ENCODE measurements at regions not wholly inside any gene's neighbourhood (a gene's known extent, or its start where the extent isn't known, plus 50 kb on each side); places are given as distances from the start of the nearest gene placed in this dataset.

- Histone ChIP-seq H3K9me3 (ENCODE audit: control insufficient read depth, insufficient read depth, low read length) (no peaks in the 10 kb centered on the region; the same call in 1 of the 2 replicates), H3K4me3 (ENCODE audit: insufficient read depth, low read depth, low read length) (no peak overlapping the region), H3K9ac (ENCODE audit: low read depth, low read length) (no peak overlapping the region), H3K23ac (ENCODE audit: low read depth, low read length) (peak overlapping the region; percentile 52; the same call in 1 of the 2 replicates), H3K4me1 (ENCODE audit: control insufficient read depth, insufficient read depth, low read length) (no peaks in the 10 kb centered on the region), H3K18ac (ENCODE audit: low read depth, low read length) (no peak overlapping the region), H2AK5ac (ENCODE audit: low read depth, low read length) (no peak overlapping the region), H2BK5ac (ENCODE audit: low read depth, low read length, poor library complexity, severe bottlenecking) (no peak overlapping the region), H3K4ac (ENCODE audit: low read depth, low read length) (no peak overlapping the region; the same call in 1 of the 2 replicates), H3K56ac (ENCODE audit: extremely low read depth, insufficient read depth, low read length) (no peak overlapping the region), H3K4me2 (ENCODE audit: low read depth, low read length) (no peak overlapping the region), H4K5ac (ENCODE audit: low read depth, low read length) (no peak overlapping the region), H2BK120ac (ENCODE audit: low read depth, low read length) (no peak overlapping the region), H2BK15ac (ENCODE audit: low read depth, low read length) (no peak overlapping the region), H2AFZ (replicated peaks; ENCODE audit: low read length, poor library complexity) (peak overlapping the region; percentile 27), H4K20me1 (ENCODE audit: insufficient read depth, low read length) (no peaks in the 10 kb centered on the region), H2AK9ac (replicated peaks; ENCODE audit: low read depth, low read length, poor library complexity) (no peak overlapping the region), H3K27ac (ENCODE audit: insufficient read depth, low read length) (no peak overlapping the region), H3K14ac (replicated peaks; ENCODE audit: low read depth, low read length) (no peak overlapping the region), H2BK20ac (ENCODE audit: low read depth, low read length) (no peak overlapping the region), H3K79me1 (ENCODE audit: low read depth in 1 of 2, low read length in 2 of 2) (no peaks in the 10 kb centered on the region), H3K27me3 (ENCODE audit: control insufficient read depth, insufficient read depth, low read length) (no peaks in the 10 kb centered on the region), H3K9me1 (ENCODE audit: insufficient read depth, low read length) (no peaks in the 10 kb centered on the region), H3K36me3 (ENCODE audit: control insufficient read depth, insufficient read depth, low read length) (no peaks in the 10 kb centered on the region), H4K91ac (ENCODE audit: insufficient read depth, low read depth, low read length) (no peak overlapping the region), H4K8ac (ENCODE audit: low read depth in 2 of 2, low read length in 2 of 2) (no peak overlapping the region)
- ATAC-seq (ENCODE audit: low read depth) (no peak), DNase-seq (no peak)
- in situ Hi-C loops (cut with MboI; ENCODE audit: low sequenced_read_pairs) = no loop called here
- ChIA-PET POLR2A (ENCODE audit: unreplicated experiment) (no interaction called here), CTCF (no interaction called here)
- BruUV-seq (replicated peaks) = no TSS peak
- intact Hi-C loops (cut with micrococcal nuclease) = no loop called here
- TF ChIP-seq BHLHE40 (IDR thresholded peaks at IDR 0.05; ENCODE audit: low read depth, low read length) (no peak), RCOR1 (IDR thresholded peaks at IDR 0.05; ENCODE audit: insufficient replicate concordance, low read length) (no peak), NFE2L2 (IDR thresholded peaks at IDR 0.05; ENCODE audit: low read depth, low read length) (no peak), MAZ (IDR thresholded peaks at IDR 0.05; ENCODE audit: borderline replicate concordance, low read depth, low read length) (no peak), MAFK (IDR thresholded peaks at IDR 0.05; ENCODE audit: low read depth, low read length) (no peak), MXI1 (IDR thresholded peaks at IDR 0.05; ENCODE audit: borderline replicate concordance, low read depth, low read length) (no peak), FOS (IDR thresholded peaks at IDR 0.05; ENCODE audit: low read depth, low read length) (no peak), CEBPB (IDR thresholded peaks at IDR 0.05; ENCODE audit: low read depth, low read length) (no peak), USF2 (IDR thresholded peaks at IDR 0.05; ENCODE audit: low read depth, low read length) (no peak), ELK1 (IDR thresholded peaks at IDR 0.05; ENCODE audit: borderline replicate concordance, low read depth, low read length) (no peak), RFX5 (IDR thresholded peaks at IDR 0.05; ENCODE audit: low read depth, low read length) (no peak), CHD1 (IDR thresholded peaks at IDR 0.05; ENCODE audit: low read depth, low read length) (no peak), SMC3 (IDR thresholded peaks at IDR 0.05; ENCODE audit: low read depth, low read length) (no peak), CTCF (conservative IDR thresholded peaks at IDR 0.05; ENCODE audit: low read depth, low read length) (no peak), POLR2A (IDR thresholded peaks at IDR 0.05; ENCODE audit: low read depth, low read length) (no peak), RAD21 (IDR thresholded peaks at IDR 0.05; ENCODE audit: low read length) (no peak)
- dilution Hi-C loops (cut with HindIII; ENCODE audit: low sequenced_read_pairs, unreplicated experiment) = no loop called here
- no CpG with 5 or more reads among the region's 3 CpGs for whole genome bisulfite sequencing, 2 experiments (ENCODE audit: extremely low coverage in 2 of 2, insufficient read length in 1 of 2)
These were observed 50.1 kb upstream of the TMEM17 start for GRCh38 chr2:62556086-62556485.

Measured in IMR-90 (cell line).